Testis (tissue), 2 donors: ENCODE measurements at regions not wholly inside any gene's neighbourhood (a gene's known extent, or its start where the extent isn't known, plus 50 kb on each side); places are given as distances from the start of the nearest gene placed in this dataset.

ENCODE experiments used
- POLR2A ChIP-seq: fragments of 450-650 bp; IDR thresholded peaks from one replicate; pipeline ENCODE4 v1.6.1; 2017; ENCODE audit warnings: antibody characterized with exemption, mild to moderate bottlenecking, moderate library complexity
- TF ChIP-seq, protein P1 (sequence below), 3 experiments: fragments of 450-650 bp in 2 of 3; fragments of 200-600 bp in 1 of 3; sonication (generic) in 1 of 3; IDR thresholded peaks; one replicate each; pipeline ENCODE4 v1.5.1; 2016 to 2019; ENCODE audit warnings: antibody characterized with exemption in 3 of 3, mild to moderate bottlenecking in 2 of 3, moderate library complexity in 1 of 3

DNA sequence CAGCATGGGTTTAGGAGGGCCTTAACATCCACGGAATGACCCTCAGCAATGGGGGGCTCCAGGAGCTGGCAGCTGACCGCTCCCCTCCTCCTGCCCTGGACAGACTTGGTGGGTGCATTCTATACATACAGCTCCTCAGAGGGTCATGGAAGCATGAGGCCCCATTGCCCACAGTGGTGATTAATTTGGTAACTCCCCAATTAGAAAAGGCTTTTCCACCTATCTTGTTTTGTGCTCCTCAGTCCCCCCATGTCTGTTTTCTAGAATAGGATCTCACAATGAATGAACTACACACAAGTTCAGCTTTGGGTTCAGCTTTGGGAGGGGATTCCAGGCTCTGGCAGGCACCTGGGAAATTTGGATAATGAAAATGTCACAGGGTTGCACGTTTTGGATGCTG is 707.8 kb downstream of the UQCRFS1 start:
- TF ChIP-seq, protein P1, sequence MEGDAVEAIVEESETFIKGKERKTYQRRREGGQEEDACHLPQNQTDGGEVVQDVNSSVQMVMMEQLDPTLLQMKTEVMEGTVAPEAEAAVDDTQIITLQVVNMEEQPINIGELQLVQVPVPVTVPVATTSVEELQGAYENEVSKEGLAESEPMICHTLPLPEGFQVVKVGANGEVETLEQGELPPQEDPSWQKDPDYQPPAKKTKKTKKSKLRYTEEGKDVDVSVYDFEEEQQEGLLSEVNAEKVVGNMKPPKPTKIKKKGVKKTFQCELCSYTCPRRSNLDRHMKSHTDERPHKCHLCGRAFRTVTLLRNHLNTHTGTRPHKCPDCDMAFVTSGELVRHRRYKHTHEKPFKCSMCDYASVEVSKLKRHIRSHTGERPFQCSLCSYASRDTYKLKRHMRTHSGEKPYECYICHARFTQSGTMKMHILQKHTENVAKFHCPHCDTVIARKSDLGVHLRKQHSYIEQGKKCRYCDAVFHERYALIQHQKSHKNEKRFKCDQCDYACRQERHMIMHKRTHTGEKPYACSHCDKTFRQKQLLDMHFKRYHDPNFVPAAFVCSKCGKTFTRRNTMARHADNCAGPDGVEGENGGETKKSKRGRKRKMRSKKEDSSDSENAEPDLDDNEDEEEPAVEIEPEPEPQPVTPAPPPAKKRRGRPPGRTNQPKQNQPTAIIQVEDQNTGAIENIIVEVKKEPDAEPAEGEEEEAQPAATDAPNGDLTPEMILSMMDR (IDR thresholded peaks at IDR 0.05), result no peak
- TF ChIP-seq POLR2A, result no peak
